ENCODE measurements at regions not wholly inside any gene's neighbourhood (a gene's known extent, or its start where the extent isn't known, plus 50 kb on each side); places are given as distances from the start of the nearest gene placed in this dataset.

DNA sequence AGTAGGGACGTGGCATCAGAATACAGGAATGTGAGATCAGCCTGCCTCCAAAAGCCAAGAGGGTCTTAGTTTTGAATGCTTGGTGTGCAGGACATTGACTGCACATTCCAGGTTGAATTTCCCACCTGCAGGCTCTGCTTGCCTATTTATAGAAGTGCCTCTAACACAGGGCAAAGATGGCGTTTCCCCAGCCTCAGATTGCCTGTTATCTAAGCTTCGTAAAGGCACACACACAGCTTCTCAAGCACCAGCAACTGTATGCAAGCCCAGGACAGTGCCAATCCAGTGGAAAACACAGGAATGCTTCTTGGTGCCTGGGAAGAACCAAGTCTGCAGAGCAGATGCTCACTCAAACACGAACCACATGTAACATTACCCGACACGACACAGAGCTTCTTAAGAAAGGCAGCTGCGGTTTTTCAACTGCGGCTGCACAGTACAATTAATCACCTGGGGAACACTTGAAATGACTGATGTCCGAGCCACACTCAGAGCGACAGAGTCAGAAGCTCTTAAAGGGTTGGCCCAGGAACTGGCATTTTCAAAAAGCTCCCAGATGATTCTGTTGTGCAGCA lies 90.0 kb upstream of the ANKRD34C start:
- H3K9me3 ChIP-seq (ENCODE audit: control insufficient read depth, insufficient read depth, low read length): no peaks in the 10 kb centered on the region
- DNase-seq (ENCODE audit: low read depth, low spot score): no peak
- TF ChIP-seq, protein P1, sequence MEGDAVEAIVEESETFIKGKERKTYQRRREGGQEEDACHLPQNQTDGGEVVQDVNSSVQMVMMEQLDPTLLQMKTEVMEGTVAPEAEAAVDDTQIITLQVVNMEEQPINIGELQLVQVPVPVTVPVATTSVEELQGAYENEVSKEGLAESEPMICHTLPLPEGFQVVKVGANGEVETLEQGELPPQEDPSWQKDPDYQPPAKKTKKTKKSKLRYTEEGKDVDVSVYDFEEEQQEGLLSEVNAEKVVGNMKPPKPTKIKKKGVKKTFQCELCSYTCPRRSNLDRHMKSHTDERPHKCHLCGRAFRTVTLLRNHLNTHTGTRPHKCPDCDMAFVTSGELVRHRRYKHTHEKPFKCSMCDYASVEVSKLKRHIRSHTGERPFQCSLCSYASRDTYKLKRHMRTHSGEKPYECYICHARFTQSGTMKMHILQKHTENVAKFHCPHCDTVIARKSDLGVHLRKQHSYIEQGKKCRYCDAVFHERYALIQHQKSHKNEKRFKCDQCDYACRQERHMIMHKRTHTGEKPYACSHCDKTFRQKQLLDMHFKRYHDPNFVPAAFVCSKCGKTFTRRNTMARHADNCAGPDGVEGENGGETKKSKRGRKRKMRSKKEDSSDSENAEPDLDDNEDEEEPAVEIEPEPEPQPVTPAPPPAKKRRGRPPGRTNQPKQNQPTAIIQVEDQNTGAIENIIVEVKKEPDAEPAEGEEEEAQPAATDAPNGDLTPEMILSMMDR (IDR thresholded peaks at IDR 0.05; ENCODE audit: low read depth, low read length): no peak
- ChIA-PET CTCF (interaction anchor here (1.2 to 1.6 kb wide), 2 partner anchors 8 to 26 kb away, joined by 3 to 11 read pairs; no protein-coding TSS in a partner anchor), POLR2A (no interaction called here)
- H3K27ac ChIP-seq (ENCODE audit: low read depth, low read length): no peak overlapping the region
- no peak overlapping the region for H3K4me3 ChIP-seq (ENCODE audit: low read depth, low read length)
- peaks cover 25% of the 10 kb centered on the region for H3K27me3 ChIP-seq (ENCODE audit: control insufficient read depth, insufficient read depth, low read length)

DNA sequence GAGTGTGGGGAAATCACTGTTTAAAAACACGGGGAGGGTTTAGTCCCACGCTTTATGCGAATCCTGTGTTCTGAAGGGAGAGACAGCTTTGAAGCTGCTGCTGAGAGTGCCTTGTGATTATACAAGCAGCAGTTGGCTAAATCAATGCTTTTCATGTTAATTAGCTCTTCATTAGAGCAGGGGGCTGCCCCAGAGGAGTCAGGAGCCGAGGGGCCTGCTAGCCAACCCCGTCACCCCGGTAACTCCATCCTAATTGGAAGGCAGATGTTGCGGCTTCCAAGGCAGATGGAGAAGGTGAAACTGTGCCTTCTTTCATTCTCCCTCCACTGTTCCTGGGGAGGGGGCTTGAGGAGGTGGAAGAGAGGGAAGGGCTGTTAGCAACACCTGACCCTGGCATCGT lies 92.4 kb upstream of the ANKRD34C start:
- ChIA-PET POLR2A (no interaction called here), CTCF (interaction anchor here (0.7 kb wide), 1 partner anchor 162 kb away, joined by 3 read pairs; no protein-coding TSS in a partner anchor)
- no peak overlapping the region for H3K27ac ChIP-seq (ENCODE audit: low read depth, low read length)
- TF ChIP-seq, protein P1 (IDR thresholded peaks at IDR 0.05; ENCODE audit: low read depth, low read length): no peak
- H3K4me3 ChIP-seq (ENCODE audit: low read depth, low read length): no peak overlapping the region
- no peaks in the 10 kb centered on the region for H3K9me3 ChIP-seq (ENCODE audit: control insufficient read depth, insufficient read depth, low read length)
- H3K27me3 ChIP-seq (ENCODE audit: control insufficient read depth, insufficient read depth, low read length): peaks cover 29% of the 10 kb centered on the region
- no peak for DNase-seq (ENCODE audit: low read depth, low spot score)

DNA sequence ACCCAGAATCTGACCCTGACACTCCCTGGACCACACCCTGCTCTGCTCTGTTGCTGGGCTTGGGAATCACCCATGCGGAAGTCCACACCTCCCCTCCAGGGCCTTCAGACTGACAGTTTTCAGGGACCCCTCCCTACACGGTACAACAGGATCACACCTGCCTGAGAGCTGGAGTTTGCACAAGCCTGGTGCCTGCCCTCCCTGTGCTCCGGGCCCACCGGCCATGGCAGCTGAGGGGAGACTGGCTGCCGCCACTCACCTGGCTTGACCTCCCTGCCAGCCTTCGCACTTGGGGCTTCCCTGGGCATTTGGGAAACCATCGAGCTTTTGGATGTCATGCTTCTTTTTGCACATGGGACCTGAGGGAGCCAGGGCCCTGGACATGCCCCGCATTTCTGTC lies 95.9 kb upstream of the ANKRD34C start:
- TF ChIP-seq, protein P1 (IDR thresholded peaks at IDR 0.05; ENCODE audit: low read depth, low read length): no peak
- POLR2A ChIA-PET: no interaction called here

DNA sequence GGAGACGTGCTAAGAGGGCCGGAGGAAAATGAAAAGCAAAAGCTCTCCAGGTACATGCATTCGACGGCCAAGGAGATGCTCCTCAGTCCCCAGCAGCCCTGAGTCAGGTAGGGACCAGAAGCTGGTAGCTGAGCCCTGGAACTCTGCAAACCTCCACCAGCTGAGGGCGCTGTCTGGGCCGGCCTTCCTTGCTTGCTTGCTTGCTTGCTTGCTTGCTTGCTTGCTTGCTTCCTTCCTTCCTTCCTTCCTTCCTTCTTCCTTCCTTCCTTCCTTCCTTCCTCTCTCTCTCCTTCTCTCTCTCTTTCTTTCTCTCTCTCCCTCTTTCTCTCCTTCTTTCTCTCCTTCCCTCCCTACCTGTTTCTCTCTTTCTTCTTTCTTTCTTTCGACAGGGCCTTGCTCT lies 94.6 kb upstream of the RASGRF1 start:
- POLR2A ChIA-PET: no interaction called here
- Histone ChIP-seq H3K9me3 (ENCODE audit: control insufficient read depth, insufficient read depth, low read length) (no peaks in the 10 kb centered on the region), H3K4me3 (ENCODE audit: low read depth, low read length) (no peak overlapping the region), H3K27me3 (ENCODE audit: control insufficient read depth, insufficient read depth, low read length) (peaks cover 15% of the 10 kb centered on the region), H3K27ac (ENCODE audit: low read depth, low read length) (no peak overlapping the region)
- TF ChIP-seq, protein P1 (IDR thresholded peaks at IDR 0.05; ENCODE audit: low read depth, low read length): no peak
- CTCF ChIA-PET: interaction anchor here (0.7 to 5.0 kb wide), 47 partner anchors 8 to 571 kb away, joined by 3 to 68 read pairs (median 5); partner anchors contain the start of gene ADAMTS7
- no peak for DNase-seq (ENCODE audit: low read depth, low spot score)

More for the DNA sequence above, 95.9 kb upstream of the ANKRD34C start:
- DNase-seq (ENCODE audit: low read depth, low spot score): no peak
- Histone ChIP-seq H3K9me3 (ENCODE audit: control insufficient read depth, insufficient read depth, low read length) (no peaks in the 10 kb centered on the region), H3K27ac (ENCODE audit: low read depth, low read length) (no peak overlapping the region), H3K4me3 (ENCODE audit: low read depth, low read length) (no peak overlapping the region), H3K27me3 (ENCODE audit: control insufficient read depth, insufficient read depth, low read length) (peaks cover 18% of the 10 kb centered on the region)
- CTCF ChIA-PET: interaction anchor here (1.0 kb wide), 1 partner anchor 164 kb away, joined by 3 read pairs; no protein-coding TSS in a partner anchor

DNA sequence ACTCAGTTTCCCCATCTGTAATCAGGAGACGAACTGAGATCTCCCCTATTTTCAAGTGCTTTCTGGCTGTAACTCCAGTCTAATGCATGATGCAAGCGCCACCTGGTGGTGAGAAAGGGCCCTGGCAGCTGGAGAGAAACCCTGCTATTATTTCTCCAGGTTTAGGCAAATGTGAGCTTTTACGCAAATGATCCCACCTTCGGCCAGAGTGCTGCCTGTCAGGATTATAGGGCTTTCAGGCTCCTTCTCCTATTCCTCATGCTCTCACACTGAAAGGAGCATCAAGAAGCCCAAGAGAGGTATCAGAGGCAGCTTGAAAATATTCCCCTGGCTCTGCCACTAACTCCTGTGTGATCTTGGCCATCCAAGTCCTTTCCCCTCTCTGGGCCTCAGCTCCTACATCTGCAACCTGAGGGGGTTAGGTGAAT lies 93.9 kb upstream of the RASGRF1 start:
- ChIA-PET POLR2A (no interaction called here), CTCF (interaction anchor here (0.6 to 5.0 kb wide), 67 partner anchors 8 to 570 kb away, joined by 3 to 68 read pairs (median 4); partner anchors contain the start of gene ADAMTS7)
- no peak overlapping the region for H3K4me3 ChIP-seq (ENCODE audit: low read depth, low read length)
- no peaks in the 10 kb centered on the region for H3K9me3 ChIP-seq (ENCODE audit: control insufficient read depth, insufficient read depth, low read length)
- H3K27me3 ChIP-seq (ENCODE audit: control insufficient read depth, insufficient read depth, low read length): peaks cover 10% of the 10 kb centered on the region
- DNase-seq (ENCODE audit: low read depth, low spot score): peak; percentile 8
- TF ChIP-seq, protein P1 (IDR thresholded peaks at IDR 0.05; ENCODE audit: low read depth, low read length): peak; percentile 97
- no peak overlapping the region for H3K27ac ChIP-seq (ENCODE audit: low read depth, low read length)

All from AG04450 (cell line).